CD4-positive, alpha-beta T cell treated with Interferon alpha-2 for 1 hour (primary cell): ENCODE measurements at regions not wholly inside any gene's neighbourhood (a gene's known extent, or its start where the extent isn't known, plus 50 kb on each side); places are given as distances from the start of the nearest gene placed in this dataset.
"Not testable (repeated sequence)": the region's sequence is repeated elsewhere in the genome, so short reads cannot be mapped to it uniquely, and the experiment has no call there.

Source experiments
- DNase-seq, 2 donors: peaks; one replicate each; pipeline ENCODE4 v3.0.0-alpha.2; 2020 to 2022

GRCh38 chr11:128022007-128022368 lies 565.4 kb downstream of the ETS1 start:
- no peak for DNase-seq

GRCh38 chr11:128021349-128022006 lies 565.9 kb downstream of the ETS1 start:
- no peak for DNase-seq

DNA sequence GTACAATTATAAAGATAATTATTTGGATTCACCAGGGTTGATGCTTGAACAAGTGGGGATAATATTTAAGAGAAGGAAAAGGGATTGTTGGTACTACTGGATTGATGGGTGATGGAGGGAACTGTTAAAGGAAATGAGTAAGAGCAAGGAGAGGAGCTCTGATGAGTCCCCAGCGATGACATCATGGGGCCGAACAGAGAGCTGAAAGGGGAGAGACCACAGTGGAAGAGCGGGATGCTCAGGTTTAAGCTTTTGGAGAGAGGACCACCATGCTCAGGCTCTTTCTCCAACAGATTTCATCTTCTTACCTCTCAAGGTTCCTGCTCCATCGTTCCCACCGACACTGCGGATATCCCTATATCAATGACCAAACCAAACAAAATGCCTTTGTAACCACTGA lies 568.7 kb downstream of the ETS1 start:
- DNase-seq, result no peak

- DNase-seq, result no peak
Measured at GRCh38 chr11:128005562-128005961, 581.8 kb downstream of the ETS1 start.

- no peak for DNase-seq
Measured at GRCh38 chr11:127998421-127998820, 588.9 kb downstream of the ETS1 start.

DNA sequence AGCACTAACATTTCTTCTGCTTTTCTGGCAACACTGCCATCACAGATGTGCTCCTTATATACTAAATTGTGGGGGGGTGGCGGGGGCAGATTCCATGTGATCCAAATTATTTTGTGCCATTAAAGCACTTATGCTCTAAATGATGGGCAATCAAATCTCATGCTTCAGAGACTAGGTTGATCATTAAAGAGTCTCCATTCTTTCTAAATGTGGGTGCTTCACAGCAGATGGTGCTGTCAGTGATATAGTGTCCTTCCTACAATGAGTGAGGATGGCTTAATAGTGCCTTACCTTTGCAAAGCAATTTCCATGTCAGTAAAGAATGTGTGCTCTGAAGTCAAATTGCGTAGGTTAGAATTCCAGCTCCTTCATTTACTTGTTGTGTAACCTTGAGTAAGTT lies 589.8 kb downstream of the ETS1 start:
- no peak for DNase-seq

DNA sequence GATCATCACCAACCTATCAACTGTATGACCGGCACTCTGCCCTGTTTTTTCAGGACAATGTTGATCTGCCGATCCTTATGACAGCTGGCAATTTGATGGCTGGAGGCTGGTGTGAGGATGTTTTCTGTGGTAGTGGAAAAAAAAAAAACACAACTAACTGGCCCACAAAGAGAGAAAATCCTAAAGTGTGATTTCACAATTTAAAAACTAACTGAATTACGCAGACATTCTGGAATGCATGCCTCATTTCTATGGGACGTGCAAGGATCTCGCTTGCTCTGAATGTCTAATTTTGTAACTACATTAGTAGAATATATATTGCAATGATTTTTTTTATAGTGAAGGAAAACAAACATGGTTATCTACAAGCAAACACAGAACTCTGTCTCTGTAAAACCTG lies 590.5 kb downstream of the ETS1 start:
- no peak for DNase-seq

GRCh38 chr11:127995921-127996320 lies 591.4 kb downstream of the ETS1 start:
- no peak for DNase-seq

DNA sequence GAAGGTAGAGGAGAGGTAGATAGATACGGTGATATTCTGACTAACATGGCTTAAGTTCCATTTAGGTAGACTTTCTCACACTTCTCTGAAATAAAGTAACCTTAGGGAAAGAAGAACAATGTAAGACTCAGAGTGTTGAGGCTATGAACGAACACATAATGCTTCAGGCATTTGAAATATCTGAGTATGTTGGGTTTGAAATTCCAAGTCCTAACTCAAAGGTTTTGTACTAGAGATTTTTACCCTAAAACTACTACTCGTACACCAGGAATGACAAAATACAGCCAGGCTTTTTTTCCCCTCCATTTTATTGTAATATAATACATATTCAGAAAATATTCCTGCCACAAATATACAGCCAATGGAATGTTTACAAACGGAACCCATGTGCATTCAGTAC lies 592.6 kb downstream of the ETS1 start:
- DNase-seq, result no peak

GRCh38 chr11:127993788-127994187 lies 593.6 kb downstream of the ETS1 start:
- DNase-seq, result no peak

GRCh38 chr11:127993281-127993680 lies 594.1 kb downstream of the ETS1 start:
- DNase-seq, result no peak

GRCh38 chr11:127986073-127986472 lies 601.3 kb downstream of the ETS1 start:
- DNase-seq, result no peak

GRCh38 chr11:127972816-127973215 lies 614.5 kb downstream of the ETS1 start:
- DNase-seq, result no peak

DNA sequence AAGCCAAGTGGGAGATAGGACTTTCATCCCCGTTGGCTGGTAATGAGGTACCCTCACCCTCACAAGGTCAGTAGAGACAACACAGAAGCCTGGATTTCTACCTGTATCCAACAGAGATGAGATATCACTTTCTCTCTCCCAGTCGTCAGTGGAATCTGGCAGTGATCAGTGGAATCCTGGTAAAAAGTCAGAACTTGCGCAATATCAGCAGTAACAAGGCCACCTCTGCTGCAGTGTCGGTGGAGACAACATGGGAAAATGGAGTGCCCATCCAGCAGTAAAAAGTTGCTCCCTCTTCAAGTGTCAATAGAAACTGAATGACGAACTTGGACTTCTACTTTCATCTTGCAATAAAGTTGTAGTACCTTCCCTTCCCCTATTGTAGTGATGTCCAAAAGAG lies 615.9 kb downstream of the ETS1 start:
- DNase-seq, result no peak

GRCh38 chr11:127966821-127967220 lies 620.5 kb downstream of the ETS1 start:
- DNase-seq, result no peak

GRCh38 chr11:127965939-127966668 lies 621.3 kb downstream of the ETS1 start:
- DNase-seq, result no peak

- no peak for DNase-seq
Measured at GRCh38 chr11:127962416-127962815, 624.9 kb downstream of the ETS1 start.

GRCh38 chr11:127950162-127950561 lies 637.2 kb downstream of the ETS1 start:
- no peak for DNase-seq

DNA sequence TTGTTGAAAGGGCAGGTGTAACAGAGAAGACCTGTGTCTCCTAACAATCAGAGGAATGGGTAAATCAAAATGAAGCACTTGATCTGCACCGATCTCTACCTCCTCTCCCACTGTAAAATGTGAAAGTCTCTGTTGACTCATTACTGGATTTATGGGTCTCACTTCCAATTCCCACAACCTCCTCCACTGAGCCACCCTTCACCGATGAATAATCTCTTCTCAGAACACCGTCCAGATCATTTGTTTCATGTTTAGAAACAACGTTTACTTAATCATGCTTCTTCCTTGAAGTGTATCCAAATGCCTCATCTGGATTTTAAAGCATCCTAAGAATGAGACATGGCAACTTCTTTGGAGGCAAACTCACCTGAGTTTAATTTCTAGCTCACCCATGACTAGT lies 643.6 kb downstream of the ETS1 start:
- DNase-seq, result no peak

- DNase-seq, result no peak
Measured at GRCh38 chr11:127943152-127943551, 644.2 kb downstream of the ETS1 start.

DNA sequence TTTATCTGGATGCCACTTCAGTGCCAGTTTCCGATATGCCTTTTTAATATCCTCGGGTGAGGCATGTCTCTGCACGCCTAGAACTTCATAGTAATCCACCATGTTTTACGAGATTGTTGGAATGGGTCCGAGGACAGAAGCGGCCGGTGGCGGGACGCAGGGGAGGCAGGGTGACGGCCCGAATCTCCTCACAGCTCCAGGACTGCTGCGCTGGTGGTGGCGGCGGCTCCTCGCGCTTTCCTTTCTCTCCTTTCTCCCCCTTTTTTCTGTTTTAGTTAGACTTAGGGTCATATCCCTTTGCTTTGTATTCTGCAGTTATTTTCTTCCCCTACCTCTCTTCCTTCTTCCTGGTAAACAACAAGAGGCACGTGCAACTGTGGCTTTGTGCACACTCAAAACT lies 645.8 kb downstream of the ETS1 start:
- DNase-seq, result not testable (repeated sequence)

DNA sequence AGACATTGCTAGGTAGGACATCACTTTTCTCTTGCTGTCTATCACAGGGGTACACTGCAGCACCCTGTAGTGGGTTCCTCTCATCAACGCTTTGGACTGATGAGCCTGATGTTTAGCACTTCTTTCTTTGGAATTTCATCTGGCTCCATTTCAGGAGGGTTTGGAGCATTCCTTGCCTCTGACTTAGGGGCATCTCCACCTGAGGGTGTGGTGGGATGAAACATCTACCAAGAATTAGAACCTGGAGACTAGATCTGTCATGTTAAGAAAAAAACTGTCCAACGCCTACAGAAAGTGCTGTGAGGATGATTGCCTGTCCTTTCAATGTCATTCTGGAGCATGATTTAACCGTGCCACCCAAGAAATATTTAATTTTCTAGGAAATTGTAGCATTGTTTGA lies 648.4 kb downstream of the ETS1 start:
- DNase-seq, result no peak

DNA sequence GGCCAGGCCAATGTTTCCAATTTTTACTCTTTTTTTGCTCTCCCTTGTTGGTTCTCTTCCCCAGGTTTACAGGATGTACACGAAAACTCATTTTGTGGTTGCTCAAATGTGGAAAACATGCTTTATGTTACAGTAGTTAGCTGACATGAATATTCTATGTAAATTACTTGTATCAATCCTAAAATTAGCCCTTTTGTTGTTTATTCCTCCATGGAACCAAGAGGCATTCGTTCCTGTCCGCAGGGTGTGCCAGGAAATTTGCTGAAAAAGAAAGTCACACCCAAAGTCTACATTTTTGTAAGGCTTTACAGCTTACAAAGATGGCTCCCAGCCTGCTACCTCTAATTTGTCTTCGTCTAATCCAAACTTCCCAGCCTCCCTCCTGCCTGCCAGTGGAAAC lies 652.3 kb downstream of the ETS1 start:
- no peak for DNase-seq

- DNase-seq, result not testable (repeated sequence)
Measured at GRCh38 chr11:127933961-127934360, 653.4 kb downstream of the ETS1 start.

DNA sequence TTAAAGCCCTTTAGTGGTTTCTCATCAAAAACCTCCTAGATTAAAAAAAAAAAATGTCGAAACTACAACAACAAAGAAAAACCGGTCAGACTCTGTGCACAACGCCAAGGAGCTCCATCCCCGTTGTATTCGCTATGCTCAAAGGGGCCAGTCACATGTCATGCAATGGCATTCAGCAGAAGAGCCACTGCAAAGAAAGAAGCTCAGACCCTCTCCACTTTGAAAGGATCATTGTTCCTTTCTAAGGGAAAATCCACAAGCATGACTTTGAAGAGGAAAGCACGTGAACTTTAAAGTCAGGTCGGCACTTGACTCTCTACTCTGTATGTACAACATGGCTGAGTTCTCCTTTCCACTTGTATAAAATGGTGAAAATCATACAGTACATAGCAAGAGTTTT lies 655.6 kb downstream of the ETS1 start:
- no peak for DNase-seq
